ENCODE measurements at regions not wholly inside any gene's neighbourhood (a gene's known extent, or its start where the extent isn't known, plus 50 kb on each side); places are given as distances from the start of the nearest gene placed in this dataset.

- TF ChIP-seq CEBPZ (IDR thresholded peaks at IDR 0.05; ENCODE audit: low read depth, low read length) (no peak), CBX3 (IDR thresholded peaks at IDR 0.05; ENCODE audit: borderline replicate concordance, low read depth) (no peak), RELB (IDR thresholded peaks at IDR 0.05; ENCODE audit: low read depth) (no peak), ELK1 (IDR thresholded peaks at IDR 0.05; ENCODE audit: low read depth, low read length) (no peak), E2F4 (IDR thresholded peaks at IDR 0.05; ENCODE audit: low read depth, low read length) (no peak), ZNF687 (IDR thresholded peaks at IDR 0.05) (no peak), BCLAF1 (IDR thresholded peaks at IDR 0.05) (no peak), GATAD2B (conservative IDR thresholded peaks at IDR 0.05; ENCODE audit: low read depth) (0 out of 2 replicates have a peak, but pooled peaks have one; percentile 35), RFX5 (IDR thresholded peaks at IDR 0.05; ENCODE audit: low read depth, low read length) (no peak), EED (IDR thresholded peaks at IDR 0.05; ENCODE audit: low read depth) (peak; percentile 98), PAX8 (IDR thresholded peaks at IDR 0.05) (no peak), SP1 (IDR thresholded peaks at IDR 0.05; ENCODE audit: low read depth, low read length) (peak; percentile 14), IKZF1 (conservative IDR thresholded peaks at IDR 0.05) (peak; percentile 72), CREM (IDR thresholded peaks at IDR 0.05; ENCODE audit: low read depth) (peak; percentile 84), NFIC (IDR thresholded peaks at IDR 0.05; ENCODE audit: low read depth, low read length) (peak; percentile 95), ASH2L (IDR thresholded peaks at IDR 0.05; ENCODE audit: borderline replicate concordance, low read depth) (no peak)
Measured at GRCh38 chr4:105059337-105059736, 87.3 kb upstream of the TET2 start (continued).

Measured in GM12878 (cell line).